ENCODE measurements at regions not wholly inside any gene's neighbourhood (a gene's known extent, or its start where the extent isn't known, plus 50 kb on each side); places are given as distances from the start of the nearest gene placed in this dataset.
A peak's percentile ranks its signal among the peaks of the same experiment; 100 is the strongest.
"Not testable (repeated sequence)": the region's sequence is repeated elsewhere in the genome, so short reads cannot be mapped to it uniquely, and the experiment has no call there.

DNA sequence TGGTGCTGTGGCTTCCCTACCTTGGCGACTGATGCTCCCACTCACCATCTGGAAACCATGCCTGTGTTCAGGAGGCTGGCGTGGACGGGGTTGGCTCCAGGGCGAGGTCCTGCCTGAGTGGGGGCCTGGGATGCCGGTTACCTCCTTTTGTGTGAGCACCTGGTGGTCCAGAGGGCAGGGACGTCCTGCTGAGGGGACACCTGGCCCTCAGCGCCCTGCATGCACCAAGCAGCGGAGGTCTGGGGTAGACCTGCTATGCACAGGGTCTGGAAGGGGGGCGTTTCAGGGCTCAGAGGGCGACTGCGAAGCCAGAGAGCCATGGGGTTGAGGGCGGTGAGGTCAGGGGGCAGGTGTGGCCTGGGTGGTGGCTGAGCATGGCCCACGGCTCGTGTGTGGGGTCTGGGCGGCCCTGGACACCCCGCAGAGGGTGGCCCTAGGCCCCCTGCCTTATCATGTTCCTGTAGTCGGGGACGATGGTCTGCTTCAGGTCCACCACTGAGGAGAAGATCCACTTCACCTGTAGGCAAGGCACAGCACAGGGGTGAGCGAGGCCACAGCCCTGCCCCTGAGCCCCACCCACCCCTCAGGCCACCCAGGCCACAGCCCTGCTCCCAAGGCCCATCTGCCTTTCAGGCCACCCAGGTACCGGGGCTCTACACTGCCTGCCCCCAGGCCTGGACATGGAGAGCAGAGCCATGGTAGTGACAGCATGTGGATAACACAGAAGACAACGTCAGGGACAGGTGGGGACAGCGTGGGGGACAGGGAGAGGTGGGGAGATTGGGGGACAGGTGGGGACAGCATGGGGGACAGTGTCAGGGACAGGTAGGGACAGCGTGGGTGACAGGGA lies 95.3 kb downstream of the TMEM121 start:
- DNase-seq (ENCODE audit: low spot score), result peak; percentile 30

DNA sequence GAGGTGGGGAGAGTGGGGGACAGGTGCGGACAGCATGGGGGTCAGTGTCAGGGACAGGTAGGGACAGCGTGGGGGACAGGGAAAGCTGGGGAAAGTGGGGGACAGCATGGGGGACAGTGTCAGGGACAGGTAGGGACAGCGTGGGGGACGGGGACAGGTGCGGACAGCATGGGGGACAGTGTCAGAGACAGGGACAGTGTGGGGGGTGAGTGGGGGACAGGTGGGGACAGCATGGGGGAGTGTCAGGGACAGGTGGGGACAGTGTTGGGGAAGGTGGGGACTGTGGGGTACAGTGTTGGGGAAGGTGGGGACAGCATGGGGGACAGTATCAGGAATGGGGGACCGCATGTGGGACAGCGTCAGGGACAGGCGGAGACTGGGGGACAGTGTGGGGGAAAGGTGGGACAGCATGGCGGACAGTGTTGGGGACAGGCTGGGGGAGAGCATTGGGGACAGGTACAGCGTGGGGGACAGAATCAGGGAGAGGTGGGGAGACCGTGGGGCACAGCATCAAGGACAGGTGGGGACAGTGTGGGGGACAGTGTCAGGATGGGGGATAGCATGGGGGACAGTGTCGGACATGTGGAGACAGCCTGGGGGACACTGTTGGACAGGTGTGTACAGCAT lies 96.1 kb downstream of the TMEM121 start:
- peak; percentile 45 for DNase-seq (ENCODE audit: low spot score)

DNA sequence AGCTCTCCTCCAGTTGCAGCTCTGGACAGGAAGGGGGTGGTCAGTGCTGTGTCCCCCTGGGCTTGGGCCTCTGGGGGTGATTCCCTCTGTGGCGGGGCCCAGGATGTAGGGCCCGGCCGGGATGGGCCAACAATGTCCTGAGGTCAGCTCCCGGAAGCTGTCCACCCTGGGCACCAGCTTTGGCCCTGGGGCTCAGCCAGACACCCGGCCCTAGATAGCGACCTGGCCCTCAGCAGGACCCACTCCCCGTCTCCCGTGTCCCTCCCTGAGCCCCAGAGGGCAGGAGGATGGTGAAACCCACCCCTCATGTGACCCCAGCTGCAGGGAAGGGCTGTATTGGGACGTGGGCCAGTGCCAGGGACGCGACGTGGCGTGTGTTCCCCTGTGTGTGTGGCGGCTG lies 96.8 kb downstream of the TMEM121 start:
- peak; percentile 49 for DNase-seq (ENCODE audit: low spot score)

DNA sequence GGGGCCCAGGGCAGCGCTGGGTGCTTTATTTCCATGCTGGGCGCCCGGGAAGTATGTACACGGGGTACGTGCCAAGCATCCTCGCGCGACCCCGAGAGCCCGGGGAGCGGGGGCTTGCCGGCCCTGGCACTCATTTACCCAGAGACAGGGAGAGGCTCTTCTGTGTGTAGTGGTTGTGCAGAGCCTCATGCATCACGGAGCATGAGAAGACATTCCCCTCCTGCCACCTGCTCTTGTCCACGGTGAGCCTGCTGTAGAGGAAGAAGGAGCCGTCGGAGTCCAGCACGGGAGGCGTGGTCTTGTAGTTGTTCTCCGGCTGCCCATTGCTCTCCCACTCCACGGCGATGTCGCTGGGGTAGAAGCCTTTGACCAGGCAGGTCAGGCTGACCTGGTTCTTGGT lies 98.0 kb downstream of the TMEM121 start:
- DNase-seq (ENCODE audit: low spot score), result not testable (repeated sequence)

DNA sequence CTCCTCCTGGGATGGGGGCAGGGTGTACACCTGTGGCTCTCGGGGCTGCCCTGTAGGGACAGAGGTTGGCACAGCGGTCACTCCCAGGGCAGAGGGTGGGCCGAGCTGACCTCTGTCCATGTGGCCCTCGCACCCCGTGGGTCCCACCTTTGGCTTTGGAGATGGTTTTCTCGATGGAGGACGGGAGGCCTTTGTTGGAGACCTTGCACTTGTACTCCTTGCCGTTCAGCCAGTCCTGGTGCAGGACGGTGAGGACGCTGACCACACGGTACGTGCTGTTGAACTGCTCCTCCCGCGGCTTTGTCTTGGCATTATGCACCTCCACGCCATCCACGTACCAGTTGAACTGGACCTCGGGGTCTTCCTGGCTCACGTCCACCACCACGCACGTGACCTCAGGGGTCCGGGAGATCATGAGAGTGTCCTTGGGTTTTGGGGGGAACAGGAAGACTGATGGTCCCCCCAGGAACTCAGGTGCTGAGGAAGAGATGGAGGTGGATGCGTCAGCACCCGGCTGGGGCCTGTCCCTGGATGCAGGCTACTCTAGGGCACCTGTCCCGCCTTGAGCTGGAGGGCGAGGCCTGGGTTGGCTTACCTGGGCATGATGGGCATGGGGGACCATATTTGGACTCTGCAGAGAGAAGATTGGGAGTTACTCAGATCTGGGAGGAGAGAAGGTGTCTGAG lies 98.5 kb downstream of the TMEM121 start:
- peak; percentile 44 for DNase-seq (ENCODE audit: low spot score)

DNA sequence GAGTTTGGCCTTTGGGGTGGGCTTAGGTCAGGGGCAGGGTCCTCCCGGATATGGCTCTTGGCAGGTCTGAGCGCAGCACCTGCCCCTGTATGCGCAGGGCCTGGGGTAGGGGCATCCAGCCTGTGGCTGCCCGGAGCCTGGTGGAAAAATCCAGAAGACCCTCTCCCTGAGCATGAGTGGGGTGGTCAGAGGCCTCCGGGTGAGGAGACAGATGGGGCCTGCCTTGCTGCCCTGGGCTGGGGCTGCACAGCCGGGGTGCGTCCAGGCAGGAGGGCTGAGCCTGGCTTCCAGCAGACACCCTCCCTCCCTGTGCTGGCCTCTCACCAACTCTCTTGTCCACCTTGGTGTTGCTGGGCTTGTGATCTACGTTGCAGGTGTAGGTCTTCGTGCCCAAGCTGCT lies 99.1 kb downstream of the TMEM121 start:
- DNase-seq (ENCODE audit: low spot score), result not testable (repeated sequence)

DNA sequence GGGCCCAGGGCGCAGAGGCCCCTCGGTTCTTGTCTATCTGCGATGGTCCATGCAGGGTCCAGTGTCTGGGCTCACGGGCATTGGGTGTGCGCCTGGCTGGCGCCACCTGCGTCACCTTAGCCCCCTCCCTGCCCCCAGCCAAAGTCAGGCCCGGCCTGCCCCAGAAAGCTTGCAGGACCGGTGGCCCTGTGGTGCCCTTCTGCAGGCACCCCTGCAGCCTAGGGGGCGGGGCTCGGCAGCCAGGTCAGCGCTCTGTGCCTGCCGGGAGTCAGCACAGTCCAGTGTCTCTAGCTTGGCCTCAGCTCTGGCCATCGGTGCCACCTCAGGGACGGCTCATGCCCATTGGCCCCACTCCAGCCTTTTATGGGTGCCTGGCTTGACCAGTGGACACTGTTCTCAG lies 99.7 kb downstream of the TMEM121 start:
- not testable (repeated sequence) for DNase-seq (ENCODE audit: low spot score)

DNA sequence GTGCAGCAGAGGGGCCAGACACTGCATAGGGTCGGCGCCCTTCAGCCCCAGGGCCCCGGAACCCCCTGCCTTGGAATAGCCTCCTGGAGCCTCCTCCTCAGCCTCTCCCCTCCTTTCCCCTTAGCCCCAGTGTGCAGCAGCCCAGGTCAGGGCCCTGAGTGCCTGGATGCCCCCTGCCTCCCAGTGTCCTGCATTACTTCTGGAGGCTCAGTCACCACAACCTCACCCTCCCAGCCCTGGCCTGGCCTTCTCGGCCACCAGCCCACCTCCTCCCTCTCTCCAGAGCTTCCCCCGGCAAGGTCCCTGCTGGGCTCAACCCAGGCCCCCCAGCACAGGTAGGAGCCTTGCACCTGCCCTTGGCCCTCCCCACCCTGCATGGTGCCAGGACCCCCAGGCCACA lies 100.3 kb downstream of the TMEM121 start:
- DNase-seq (ENCODE audit: low spot score), result not testable (repeated sequence)

DNA sequence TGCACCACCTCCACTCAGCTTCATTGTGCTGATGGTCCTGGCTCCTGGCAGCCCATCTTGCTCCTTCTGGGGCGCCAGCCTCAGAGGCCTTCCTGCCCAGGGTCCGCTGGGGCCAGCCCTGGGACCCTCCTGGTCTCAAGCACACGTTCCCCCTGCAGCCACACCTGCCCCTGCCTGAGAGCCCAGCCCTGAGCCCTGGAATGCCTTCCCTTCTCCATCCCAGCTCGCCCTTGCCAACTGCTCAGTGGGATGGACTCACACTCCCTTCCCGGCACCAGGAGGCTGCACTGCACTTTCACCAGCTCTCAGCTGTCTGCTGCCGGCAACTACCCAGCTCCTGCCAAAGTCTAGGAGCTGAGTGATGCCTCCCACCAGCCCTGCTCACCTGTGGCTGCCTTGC lies 100.9 kb downstream of the TMEM121 start:
- not testable (repeated sequence) for DNase-seq (ENCODE audit: low spot score)

DNA sequence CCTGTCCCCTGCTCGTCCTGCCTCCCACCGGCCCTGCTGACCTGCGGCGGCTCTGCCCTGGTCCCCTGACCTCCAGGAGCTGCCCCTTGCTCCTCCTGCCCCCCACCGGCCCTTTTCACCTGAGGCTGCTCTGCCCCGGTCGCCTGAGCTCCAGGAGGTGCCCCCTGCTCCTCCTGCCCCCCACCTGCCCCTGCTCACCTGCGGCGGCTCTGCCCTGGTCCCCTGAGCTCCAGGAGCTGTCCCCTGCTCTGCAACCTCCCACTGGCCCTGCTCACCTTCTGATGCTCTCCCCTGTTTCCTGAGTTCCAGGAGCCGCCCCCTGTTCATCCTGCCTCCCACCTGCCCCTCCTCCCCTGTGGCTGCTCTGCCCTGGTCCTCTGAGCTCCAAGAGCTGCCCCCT lies 101.3 kb downstream of the TMEM121 start:
- peak; percentile 34 for DNase-seq (ENCODE audit: low spot score)

DNA sequence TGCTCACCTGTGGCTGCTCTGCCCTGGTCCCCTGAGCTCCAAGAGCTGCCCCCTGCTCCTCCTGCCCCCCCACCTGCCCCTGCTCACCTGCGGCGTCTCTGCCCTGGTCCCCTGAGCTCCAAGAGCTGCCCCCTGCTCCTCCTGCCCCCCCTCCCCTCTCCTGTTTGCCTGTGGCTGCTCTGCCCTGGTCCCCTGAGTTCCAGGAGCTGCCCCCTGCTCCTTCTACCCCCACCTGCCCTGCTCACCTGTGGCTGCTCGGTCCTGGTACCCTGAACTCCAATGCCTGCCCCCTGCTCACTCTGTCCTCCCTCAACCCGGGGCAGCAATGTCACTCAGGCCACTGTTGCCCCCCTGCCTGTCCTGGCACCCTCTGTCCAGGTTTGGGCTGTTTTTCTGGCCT lies 101.7 kb downstream of the TMEM121 start:
- DNase-seq (ENCODE audit: low spot score), result not testable (repeated sequence)

DNA sequence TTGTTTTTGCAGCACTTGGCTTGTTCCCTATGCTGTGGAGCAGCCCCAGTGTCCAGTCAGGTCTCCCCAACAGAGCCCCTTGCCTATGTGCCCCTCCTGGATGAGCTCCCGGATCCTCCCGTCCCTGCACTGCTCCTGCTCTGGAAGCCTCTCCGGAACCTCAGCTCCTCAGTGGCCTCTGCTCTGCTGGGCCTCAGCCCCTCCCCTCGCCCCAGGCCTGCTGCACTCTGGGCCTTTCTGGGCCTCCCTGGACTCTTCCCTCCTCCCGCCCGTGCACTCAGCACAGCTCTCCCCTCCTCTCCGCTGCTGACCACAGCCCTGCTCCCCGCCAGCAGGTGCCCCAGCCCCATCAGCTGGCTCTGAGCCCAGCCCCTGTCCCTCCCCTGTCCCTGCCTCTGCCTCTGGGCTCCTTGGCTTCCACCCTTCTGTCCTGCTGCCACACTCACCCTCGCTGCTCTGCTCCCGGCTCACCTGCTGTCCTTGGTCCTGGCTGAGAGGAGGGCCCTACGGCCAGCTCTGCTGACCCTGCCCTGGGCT lies 102.2 kb downstream of the TMEM121 start:
- DNase-seq (ENCODE audit: low spot score), result not testable (repeated sequence)

DNA sequence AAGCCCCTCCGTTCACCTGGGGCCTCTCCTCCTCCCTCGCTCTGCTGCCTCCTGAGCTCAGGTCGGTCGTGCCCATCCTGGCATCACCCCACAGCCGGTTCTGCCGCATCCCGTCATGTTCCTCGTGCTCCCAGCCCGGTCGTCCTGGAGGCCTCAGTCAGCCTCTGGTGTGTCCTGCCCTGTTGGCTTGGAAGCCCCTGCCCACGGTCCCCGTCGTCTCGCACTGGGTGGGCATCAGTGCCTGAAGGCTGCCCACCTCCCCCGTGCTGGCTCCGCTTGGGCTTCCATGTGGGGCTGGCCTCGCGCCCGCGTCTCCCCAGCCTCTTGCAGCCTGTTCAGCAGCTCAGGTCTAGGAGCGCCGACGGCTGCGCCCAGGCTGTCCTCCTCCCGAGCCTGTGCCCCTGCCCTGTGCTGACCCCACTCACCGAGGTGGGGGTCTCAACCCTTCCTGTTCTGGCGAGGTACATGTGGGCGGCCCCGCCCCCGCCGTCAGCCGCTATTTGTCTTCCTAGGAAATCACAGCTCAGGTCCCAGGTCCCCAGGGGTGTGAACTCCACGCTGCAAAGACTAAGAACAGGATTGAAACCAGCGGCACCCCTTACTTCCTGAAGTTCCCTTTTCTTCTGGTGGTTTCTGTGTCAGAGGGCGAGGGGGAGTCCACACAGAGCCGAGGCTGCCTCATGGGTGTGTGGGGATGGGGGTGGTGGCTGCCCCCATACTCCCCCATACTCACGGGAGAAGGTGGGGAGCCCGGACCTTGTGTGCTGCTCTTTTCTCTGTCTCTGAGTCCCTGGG lies 102.9 kb downstream of the TMEM121 start:
- not testable (repeated sequence) for DNase-seq (ENCODE audit: low spot score)

DNA sequence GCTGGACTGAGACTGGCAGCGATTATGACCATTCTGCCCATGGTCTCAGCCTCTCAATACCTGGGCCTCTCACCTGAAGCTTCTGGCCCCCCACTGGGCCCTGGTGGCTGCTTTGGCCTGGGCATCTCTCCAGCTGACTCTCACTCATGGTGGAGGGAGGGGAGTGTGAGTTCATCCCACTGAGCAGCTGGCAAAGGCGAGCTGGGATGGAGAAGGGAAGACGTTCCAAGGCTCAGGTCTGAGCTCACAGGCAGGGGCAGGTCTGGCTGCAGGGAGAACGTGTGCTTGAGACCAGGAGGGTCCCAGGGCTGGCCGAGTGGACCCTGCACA lies 103.5 kb downstream of the TMEM121 start:
- no peak for DNase-seq (ENCODE audit: low spot score)

DNA sequence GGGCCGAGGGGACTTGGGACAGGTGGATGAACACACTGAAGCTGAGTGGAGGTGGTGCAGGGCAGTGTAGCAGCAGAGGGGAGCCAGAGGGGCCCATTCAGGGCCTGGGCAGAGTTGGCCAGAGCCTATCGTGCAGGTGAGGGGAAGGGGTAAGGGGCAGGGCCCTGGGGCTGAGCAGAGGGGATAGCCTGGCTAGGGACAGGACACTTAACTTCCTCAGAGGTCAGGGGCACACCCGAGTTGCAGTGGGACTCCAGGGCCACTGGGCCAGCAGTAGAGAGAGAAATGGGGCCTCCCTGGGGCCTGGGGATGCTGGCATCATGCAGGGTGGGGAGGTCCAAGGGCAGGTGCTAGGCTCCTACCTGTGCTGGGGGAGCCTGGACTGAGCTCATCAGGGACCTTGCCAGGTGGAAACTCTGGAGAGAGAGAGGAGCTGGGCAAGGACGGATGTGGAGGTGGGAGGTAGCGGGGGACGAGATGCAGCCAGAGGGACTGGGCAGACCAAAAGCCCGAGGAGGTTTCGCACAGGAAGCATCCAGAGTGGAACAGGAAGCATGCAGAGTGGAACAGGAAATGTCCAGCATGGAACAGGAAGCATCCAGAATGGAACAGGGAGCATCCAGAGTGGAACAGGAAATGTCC lies 104.0 kb downstream of the TMEM121 start:
- not testable (repeated sequence) for DNase-seq (ENCODE audit: low spot score)

DNA sequence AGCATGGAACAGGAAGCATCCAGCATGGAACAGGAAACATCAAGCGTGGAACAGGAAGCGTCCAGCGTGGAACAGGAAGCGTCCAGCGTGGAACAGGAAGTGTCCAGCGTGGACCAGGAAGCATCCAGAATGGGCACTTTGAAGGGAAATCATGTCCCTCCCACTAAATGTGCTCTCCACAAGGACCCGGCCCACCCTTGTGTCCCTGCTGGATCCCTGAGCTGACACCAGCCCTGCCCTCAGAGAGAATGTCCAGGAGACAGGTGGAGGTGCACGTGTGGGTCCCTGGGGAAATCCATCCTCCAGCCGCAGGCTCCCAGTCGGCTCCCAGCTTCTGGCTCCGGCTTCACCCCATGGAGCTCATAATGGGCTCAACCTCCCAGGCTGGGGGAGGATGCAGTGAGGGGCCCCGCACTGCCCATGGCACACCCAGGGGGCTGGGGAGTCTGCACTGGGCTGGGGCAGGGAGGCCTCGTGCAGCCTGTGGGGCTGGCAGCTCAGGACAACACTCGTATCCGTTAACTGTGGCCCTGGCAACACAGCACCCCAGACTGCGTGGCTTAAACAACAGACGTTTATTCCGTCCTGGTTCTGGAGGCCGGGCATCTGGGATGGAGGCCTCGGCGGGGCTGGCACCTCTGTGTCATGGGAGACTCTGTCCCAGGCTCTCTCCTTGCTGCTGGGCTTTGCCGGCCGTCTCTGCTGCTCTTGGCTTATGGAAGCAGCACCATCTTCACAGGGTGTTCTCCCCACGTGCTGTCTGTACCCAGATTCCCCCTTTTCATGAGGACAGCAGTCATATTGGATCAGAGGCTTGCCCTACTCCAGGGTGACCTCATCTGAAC lies 104.8 kb downstream of the TMEM121 start:
- DNase-seq (ENCODE audit: low spot score), result not testable (repeated sequence)

DNA sequence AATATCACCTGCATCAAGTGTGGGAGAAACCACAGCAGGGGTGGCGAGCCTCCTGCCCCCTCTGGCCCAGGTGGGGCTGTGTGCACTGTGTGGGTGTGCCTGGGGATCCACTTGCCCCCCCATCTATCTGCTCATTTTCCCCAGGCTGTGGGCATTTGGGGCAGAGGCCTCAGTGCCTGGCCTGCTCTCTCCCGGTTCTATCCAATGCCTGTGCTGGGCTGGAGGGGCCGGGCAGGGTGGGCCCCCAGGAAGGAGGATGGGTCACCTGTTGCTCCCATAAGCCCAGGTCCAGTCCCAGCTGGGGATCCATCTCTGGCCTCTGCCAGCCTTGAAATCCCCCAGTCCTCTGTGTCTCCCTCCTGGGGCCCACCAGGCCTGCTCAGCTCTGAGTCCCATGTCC lies 105.6 kb downstream of the TMEM121 start:
- DNase-seq (ENCODE audit: low spot score), result no peak

DNA sequence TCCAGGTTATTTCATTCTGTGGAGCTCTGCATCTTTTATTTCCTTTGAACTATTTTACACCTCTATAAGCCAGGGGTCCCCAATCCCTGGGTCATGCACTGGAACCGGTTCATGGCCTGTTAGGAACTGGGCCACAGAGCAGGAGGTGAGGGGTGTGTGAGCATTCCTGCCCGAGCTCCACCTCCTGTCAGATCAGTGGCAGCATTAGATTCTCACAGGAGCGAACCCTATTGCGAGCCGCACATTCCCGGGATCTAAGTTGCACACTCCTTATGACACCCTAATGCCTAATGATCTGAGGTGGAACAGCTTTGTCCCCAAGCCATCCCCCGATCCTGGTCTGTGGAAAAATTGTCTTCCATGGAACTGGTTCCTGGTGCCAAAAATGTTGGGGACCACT lies 107.2 kb downstream of the TMEM121 start:
- DNase-seq (ENCODE audit: low spot score), result not testable (repeated sequence)

DNA sequence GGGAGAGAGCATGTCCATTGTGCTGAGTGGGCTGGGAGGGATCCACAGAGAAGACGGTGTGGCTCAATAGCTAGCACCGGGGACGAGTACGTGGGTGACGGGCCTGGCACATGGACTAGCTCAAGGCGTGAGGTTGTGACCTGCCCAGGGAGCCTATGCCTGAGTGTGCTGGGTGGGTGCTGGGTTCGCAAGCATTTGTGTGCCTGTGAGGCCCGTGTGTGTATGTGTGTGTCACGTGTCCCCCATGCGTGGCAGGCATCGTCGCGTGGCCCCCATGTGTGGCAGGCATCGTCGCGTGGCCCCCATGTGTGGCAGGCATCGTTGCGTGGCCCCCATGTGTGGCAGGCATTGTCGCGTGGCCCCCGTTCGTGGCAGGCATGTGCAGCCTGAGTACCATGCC lies 109.2 kb downstream of the TMEM121 start:
- DNase-seq (ENCODE audit: low spot score), result no peak

DNA sequence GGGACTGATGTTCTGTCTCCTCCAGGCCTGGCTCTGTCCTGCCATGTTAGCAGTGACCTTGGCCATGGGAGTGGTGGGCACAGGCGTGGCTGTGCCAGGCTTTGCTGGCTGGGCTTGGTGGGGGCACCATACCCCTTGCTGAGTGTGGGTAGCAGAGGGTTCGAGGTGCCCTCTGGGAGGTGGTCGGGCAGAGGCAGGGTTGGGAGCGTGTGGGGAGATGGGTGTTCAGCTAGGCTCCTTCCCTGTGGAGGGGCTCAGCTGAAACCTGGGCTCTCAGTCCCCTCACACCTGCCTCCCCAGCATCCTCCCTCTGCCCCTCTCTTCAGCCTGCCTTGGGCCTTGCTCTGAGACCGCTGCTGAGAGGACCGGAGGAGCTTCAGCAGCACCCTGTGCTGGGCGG lies 109.6 kb downstream of the TMEM121 start:
- not testable (repeated sequence) for DNase-seq (ENCODE audit: low spot score)

Measured in left forelimb (tissue), 1 donor.